ENCODE measurements at regions not wholly inside any gene's neighbourhood (a gene's known extent, or its start where the extent isn't known, plus 50 kb on each side); places are given as distances from the start of the nearest gene placed in this dataset.

GRCh38 chr12:4171742-4172141 is 101.8 kb upstream of the CCND2 start:
- TF ChIP-seq, protein P1, sequence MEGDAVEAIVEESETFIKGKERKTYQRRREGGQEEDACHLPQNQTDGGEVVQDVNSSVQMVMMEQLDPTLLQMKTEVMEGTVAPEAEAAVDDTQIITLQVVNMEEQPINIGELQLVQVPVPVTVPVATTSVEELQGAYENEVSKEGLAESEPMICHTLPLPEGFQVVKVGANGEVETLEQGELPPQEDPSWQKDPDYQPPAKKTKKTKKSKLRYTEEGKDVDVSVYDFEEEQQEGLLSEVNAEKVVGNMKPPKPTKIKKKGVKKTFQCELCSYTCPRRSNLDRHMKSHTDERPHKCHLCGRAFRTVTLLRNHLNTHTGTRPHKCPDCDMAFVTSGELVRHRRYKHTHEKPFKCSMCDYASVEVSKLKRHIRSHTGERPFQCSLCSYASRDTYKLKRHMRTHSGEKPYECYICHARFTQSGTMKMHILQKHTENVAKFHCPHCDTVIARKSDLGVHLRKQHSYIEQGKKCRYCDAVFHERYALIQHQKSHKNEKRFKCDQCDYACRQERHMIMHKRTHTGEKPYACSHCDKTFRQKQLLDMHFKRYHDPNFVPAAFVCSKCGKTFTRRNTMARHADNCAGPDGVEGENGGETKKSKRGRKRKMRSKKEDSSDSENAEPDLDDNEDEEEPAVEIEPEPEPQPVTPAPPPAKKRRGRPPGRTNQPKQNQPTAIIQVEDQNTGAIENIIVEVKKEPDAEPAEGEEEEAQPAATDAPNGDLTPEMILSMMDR (conservative IDR thresholded peaks at IDR 0.05) = no peak
- TF ChIP-seq ZFX (IDR thresholded peaks at IDR 0.05) = no peak

All from C4-2B (cell line).